HepG2 (cell line): ENCODE measurements at regions not wholly inside any gene's neighbourhood (a gene's known extent, or its start where the extent isn't known, plus 50 kb on each side); places are given as distances from the start of the nearest gene placed in this dataset.

Source experiments
- ATAC-seq: fragments of 200-7000 bp; cut with Tn5 transposase; 3 replicates; pipeline ENCODE4 v1.9.1; 2020; ENCODE audit warnings: mild to moderate bottlenecking, moderate library complexity
- BruUV-seq: library from RNA; stranded (reverse); fragments of 400-500 nt; replicated peaks from 2 replicates; lab custom pipeline; 2021; lab: Mats Ljungman, UMichigan
- CTCF ChIA-PET: fragments of 300-600 bp; formaldehyde crosslinking; extraction: SDS; loops from one replicate; lab custom pipeline; 2021; ENCODE audit warnings: low total read pairs, inconsistent platforms, low intra/inter-chr PET ratio; lab: Yijun Ruan, JAX
- POLR2A ChIA-PET: fragments of 350-600 bp; sonication (Branson Sonifier 250); formaldehyde crosslinking; loops from one replicate; lab custom pipeline; 2020; ENCODE audit warnings: antibody characterized with exemption, inconsistent platforms; lab: Yijun Ruan, JAX
- DNase-seq: peaks from one replicate; pipeline ENCODE4 v3.0.0-alpha.2; 2015; ENCODE audit warnings: low spot score
- FAIRE-seq: peaks from 3 replicates; lab custom pipeline; 2011; peaks lifted over from hg19 to GRCh38; lab: Jason Lieb, UNC
- H2AFZ ChIP-seq: one replicate; pipeline ENCODE4 v1.6.1; 2011; ENCODE audit warnings: low read length, inconsistent platforms
- H3K27ac ChIP-seq: fragments of 300-600 bp; 3 replicates; pipeline ENCODE4 v1.8.0; 2011; ENCODE audit warnings: mixed run types, mild to moderate bottlenecking, mixed read lengths, low read length, inconsistent platforms; ENCODE audit not compliant: insufficient read depth; ENCODE audit errors: extremely low read length
- H3K27me3 ChIP-seq, 2 experiments: fragments of 200-600 bp in 1 of 2; 2 replicates in 1 of 2; 3 replicates in 1 of 2; pipeline versions ENCODE4 v1.6.0 to v1.8.0; 2011; ENCODE audit warnings: low read length in 2 of 2, mild to moderate bottlenecking in 2 of 2, moderate library complexity in 2 of 2, inconsistent platforms in 1 of 2; ENCODE audit not compliant: insufficient read depth in 2 of 2, control insufficient read depth in 1 of 2
- H3K36me3 ChIP-seq, 2 experiments: fragments of 200-600 bp in 1 of 2; replicated peaks in 1 of 2; 2 replicates in 1 of 2; 3 replicates in 1 of 2; pipeline versions ENCODE4 v1.5.1 to v1.8.0; 2011; ENCODE audit warnings: low read length in 2 of 2, inconsistent platforms in 1 of 2; ENCODE audit not compliant: insufficient read depth in 2 of 2, control insufficient read depth in 1 of 2
- H3K4me1 ChIP-seq: 2 replicates; pipeline ENCODE4 v1.5.1; 2012; ENCODE audit warnings: low read length, inconsistent platforms; ENCODE audit not compliant: insufficient read depth
- H3K4me2 ChIP-seq: 2 replicates; pipeline ENCODE4 v1.6.0; 2011; ENCODE audit warnings: low read depth, low read length, inconsistent platforms
- H3K4me3 ChIP-seq, 3 experiments: fragments of 200-600 bp in 1 of 3; sonication (generic), shearing (Covaris generic) in 1 of 3; replicated peaks in 1 of 3; 2 replicates each; pipeline ENCODE4 v1.5.1; 2011 to 2016; ENCODE audit warnings: low read length in 3 of 3, inconsistent platforms in 2 of 3, low read depth in 2 of 3, mild to moderate bottlenecking in 2 of 3, control low read depth in 1 of 3, mixed read lengths in 1 of 3; ENCODE audit not compliant: insufficient read depth in 1 of 3
- H3K79me2 ChIP-seq: one replicate; pipeline ENCODE4 v1.6.1; 2011; ENCODE audit warnings: low read length, inconsistent platforms; ENCODE audit not compliant: insufficient read depth
- H3K9ac ChIP-seq: 2 replicates; pipeline ENCODE4 v1.6.0; 2011; ENCODE audit warnings: mild to moderate bottlenecking, low read depth, low read length, inconsistent platforms; ENCODE audit not compliant: insufficient read depth
- H3K9me3 ChIP-seq: 2 replicates; pipeline ENCODE4 v1.5.1; 2012; ENCODE audit warnings: mild to moderate bottlenecking, low read length
- H4K20me1 ChIP-seq: 2 replicates; pipeline ENCODE4 v1.6.0; 2011; ENCODE audit warnings: inconsistent platforms, mild to moderate bottlenecking, low read length, moderate library complexity; ENCODE audit not compliant: insufficient read depth
- CEBPB ChIP-seq: IDR thresholded peaks from 2 replicates; pipeline ENCODE4 v1.6.1; 2011; ENCODE audit warnings: low read depth, low read length, improper control_type of control experiment, borderline replicate concordance
- MEIS2 ChIP-seq: sonication (generic); formaldehyde crosslinking; IDR thresholded peaks from 2 replicates; pipeline ENCODE4 v1.9.0; 2021; ENCODE audit warnings: mild to moderate bottlenecking, missing genetic modification reagents
- MYNN ChIP-seq: sonication (generic); formaldehyde crosslinking; IDR thresholded peaks from 2 replicates; pipeline ENCODE4 v1.4.0; 2020; ENCODE audit warnings: mild to moderate bottlenecking, low read depth, missing genetic modification reagents
- RFX5 ChIP-seq: IDR thresholded peaks from 2 replicates; pipeline ENCODE4 v1.6.1; 2011; ENCODE audit warnings: low read depth, low read length, improper control_type of control experiment
- TCF7 ChIP-seq: sonication (generic); IDR thresholded peaks from 2 replicates; pipeline ENCODE4 v1.6.1; 2016; ENCODE audit warnings: antibody characterized with exemption, low read depth
- WGBS: methylation state at CpG from one replicate; pipeline ENCODE4 v1.1.6; 2017; ENCODE audit warnings: low lambda C conversion rate; 5-methylcytosine and 5-hydroxymethylcytosine counted together
- in situ Hi-C: cut with HindIII; loops from 2 replicates; pipeline ENCODE4 v1.10.0; 2017; ENCODE audit warnings: low pct_unique_long_range_greater_than_20kb; ENCODE audit not compliant: extremely low pct_ligation_motif_present
- intact Hi-C: fragments of 100-400 bp; cut with micrococcal nuclease; formaldehyde crosslinking; loops from one replicate; pipeline ENCODE4 v1.10.0; 2022; ENCODE audit not compliant: unreplicated experiment
- TF ChIP-seq, protein P1 (sequence below): sonication (generic); formaldehyde crosslinking; IDR thresholded peaks from 2 replicates; pipeline ENCODE4 v1.5.0; 2020; ENCODE audit warnings: missing genetic modification reagents

DNA sequence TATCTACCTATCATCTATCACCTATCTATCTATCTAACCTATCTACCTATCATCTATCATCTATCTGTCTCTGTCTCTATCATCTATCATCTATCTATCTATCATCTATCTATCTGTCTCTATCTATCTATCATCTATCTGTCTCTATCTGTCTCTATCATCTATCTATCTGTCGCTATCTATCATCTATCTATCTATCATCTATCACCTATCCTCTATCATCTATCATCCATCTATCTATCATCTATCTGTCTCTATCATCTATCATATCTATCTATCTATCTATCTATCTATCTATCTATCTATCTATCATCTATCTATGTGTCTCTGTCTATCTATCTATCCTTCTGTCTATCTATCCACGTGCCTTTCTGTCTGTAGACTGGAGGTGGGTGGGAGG, 59.5 kb upstream of the FAM20C start:
- in situ Hi-C loops: no loop called here
- DNase-seq (no peak), ATAC-seq (no peak), FAIRE-seq (no peak)
- TF ChIP-seq MYNN (CRISPR knock-in tag): no peak
- TF ChIP-seq, protein P1, sequence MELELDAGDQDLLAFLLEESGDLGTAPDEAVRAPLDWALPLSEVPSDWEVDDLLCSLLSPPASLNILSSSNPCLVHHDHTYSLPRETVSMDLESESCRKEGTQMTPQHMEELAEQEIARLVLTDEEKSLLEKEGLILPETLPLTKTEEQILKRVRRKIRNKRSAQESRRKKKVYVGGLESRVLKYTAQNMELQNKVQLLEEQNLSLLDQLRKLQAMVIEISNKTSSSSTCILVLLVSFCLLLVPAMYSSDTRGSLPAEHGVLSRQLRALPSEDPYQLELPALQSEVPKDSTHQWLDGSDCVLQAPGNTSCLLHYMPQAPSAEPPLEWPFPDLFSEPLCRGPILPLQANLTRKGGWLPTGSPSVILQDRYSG: no peak
- no peak for TF ChIP-seq MEIS2 (CRISPR knock-in tag)
- TF ChIP-seq TCF7: no peak
- no peak overlapping the region for H3K4me2 ChIP-seq
- H3K9me3 ChIP-seq: no peaks in the 10 kb centered on the region
- POLR2A ChIA-PET: no interaction called here
- no peak overlapping the region for H3K4me3 ChIP-seq
- H4K20me1 ChIP-seq: no peaks in the 10 kb centered on the region
- H3K79me2 ChIP-seq: no peaks in the 10 kb centered on the region
- intact Hi-C loops: no loop called here
- H3K36me3 ChIP-seq: no peaks in the 10 kb centered on the region
- H2AFZ ChIP-seq: no peak overlapping the region
- H3K27ac ChIP-seq: no peak overlapping the region
- no peaks in the 10 kb centered on the region for H3K4me1 ChIP-seq
- no peak overlapping the region for H3K9ac ChIP-seq
- H3K27me3 ChIP-seq: peaks cover 4 to 27% of the 10 kb centered on the region in 2 experiments; a peak in 4 of 5 replicates
- BruUV-seq: no TSS peak
- CTCF ChIA-PET: no interaction called here
- 39% methylated on average over 2 of the region's 2 CpGs for WGBS

DNA sequence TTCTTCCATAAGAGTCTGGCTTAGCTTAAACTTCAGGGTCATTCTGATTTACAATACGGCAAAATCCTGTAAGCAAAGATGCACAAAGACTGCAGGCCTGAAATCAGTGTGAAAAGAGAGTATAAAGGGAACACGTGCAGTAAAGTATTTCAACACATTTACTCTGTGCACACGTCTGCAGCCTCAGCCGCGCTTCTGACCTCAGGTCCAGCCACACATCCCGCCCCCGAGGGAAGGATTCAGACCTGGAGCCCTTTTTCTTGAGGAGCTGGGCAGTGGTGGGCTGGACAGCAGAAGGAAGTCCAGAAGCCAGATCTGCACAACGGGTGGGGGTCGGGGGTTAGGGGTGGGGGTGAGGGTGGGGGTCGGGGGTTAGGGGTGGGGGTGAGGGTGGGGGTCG, 58.9 kb upstream of the FAM20C start:
- ChIA-PET CTCF (no interaction called here), POLR2A (no interaction called here)
- Histone ChIP-seq H3K9me3 (no peaks in the 10 kb centered on the region), H3K27ac (no peak overlapping the region), H3K4me2 (no peak overlapping the region), H3K4me3 (no peak overlapping the region), H2AFZ (no peak overlapping the region), H4K20me1 (no peaks in the 10 kb centered on the region), H3K9ac (no peak overlapping the region), H3K27me3 (peaks cover 4 to 23% of the 10 kb centered on the region in 2 experiments; a peak in 4 of 5 replicates), H3K79me2 (no peaks in the 10 kb centered on the region), H3K36me3 (no peaks in the 10 kb centered on the region), H3K4me1 (no peaks in the 10 kb centered on the region)
- no TSS peak for BruUV-seq
- in situ Hi-C loops: no loop called here
- ATAC-seq (no peak), DNase-seq (no peak), FAIRE-seq (no peak)
- intact Hi-C loops: no loop called here
- TF ChIP-seq CEBPB (0 out of 2 replicates have a peak, but pooled peaks have one; percentile 1), RFX5 (no peak)
- 15% methylated on average over 11 of the region's 11 CpGs for WGBS
